Stimulated activated effector memory CD8-positive, alpha-beta T cell treated with anti-CD3 and anti-CD28 coated beads, Interleukin-12 subunit alpha, Interleukin-12 subunit beta, amount 100 ng/mL, for 72 hours (primary cell): ENCODE measurements at regions not wholly inside any gene's neighbourhood (a gene's known extent, or its start where the extent isn't known, plus 50 kb on each side); places are given as distances from the start of the nearest gene placed in this dataset.
A peak's percentile ranks its signal among the peaks of the same experiment; 100 is the strongest.

Experiments used
- ATAC-seq: fragments of 150-1000 bp; cut with Tn5 transposase; 2 replicates; pipeline ENCODE4 v1.10.0; 2021
- DNase-seq, 2 donors: peaks; one replicate each; pipeline ENCODE4 v3.0.0; 2021 to 2022; ENCODE audit warnings: low spot score in 2 of 2
- H3K27ac Mint-ChIP-seq: one replicate; pipeline ENCODE4 v1.8.0; 2022; ENCODE audit warnings: mild to moderate bottlenecking, mixed read lengths
- H3K36me3 Mint-ChIP-seq: one replicate; pipeline ENCODE4 v1.8.0; 2022; ENCODE audit warnings: mild to moderate bottlenecking, mixed read lengths
- H3K4me1 Mint-ChIP-seq: one replicate; pipeline ENCODE4 v1.8.0; 2022; ENCODE audit warnings: mixed read lengths
- H3K4me3 Mint-ChIP-seq: one replicate; pipeline ENCODE4 v1.8.0; 2022; ENCODE audit warnings: mild to moderate bottlenecking, mixed read lengths
- H3K9me3 Mint-ChIP-seq: one replicate; pipeline ENCODE4 v1.8.0; 2022; ENCODE audit warnings: mixed read lengths

GRCh38 chr2:521853-522530 is 155.2 kb downstream of the TMEM18 start:
- Mint-ChIP-seq H3K36me3 (no peaks in the 10 kb centered on the region), H3K27ac (no peak overlapping the region)
- DNase-seq: no peak

GRCh38 chr2:520663-521340 is 156.4 kb downstream of the TMEM18 start:
- ATAC-seq (no peak), DNase-seq (peak in 1 of 2 donors; percentile 34)
- H3K4me3 Mint-ChIP-seq: no peak overlapping the region
- no peaks in the 10 kb centered on the region for H3K9me3 Mint-ChIP-seq
- H3K27ac Mint-ChIP-seq: no peak overlapping the region
- H3K4me1 Mint-ChIP-seq: no peaks in the 10 kb centered on the region
- no peaks in the 10 kb centered on the region for H3K36me3 Mint-ChIP-seq

More at GRCh38 chr2:521853-522530, 155.2 kb downstream of the TMEM18 start:
- ATAC-seq: no peak
- no peaks in the 10 kb centered on the region for H3K9me3 Mint-ChIP-seq
- H3K4me1 Mint-ChIP-seq: no peaks in the 10 kb centered on the region
- H3K4me3 Mint-ChIP-seq: no peak overlapping the region

GRCh38 chr2:516944-517343 is 160.3 kb downstream of the TMEM18 start:
- no peak for ATAC-seq
- Mint-ChIP-seq H3K4me1 (no peaks in the 10 kb centered on the region), H3K27ac (no peak overlapping the region)

GRCh38 chr2:516131-516530 is 161.1 kb downstream of the TMEM18 start:
- DNase-seq (peak in 1 of 2 donors; percentile 30), ATAC-seq (no peak)
- no peak overlapping the region for H3K27ac Mint-ChIP-seq
- no peak overlapping the region for H3K4me3 Mint-ChIP-seq
- no peaks in the 10 kb centered on the region for H3K9me3 Mint-ChIP-seq
- peaks cover under 1% of the 10 kb centered on the region for H3K4me1 Mint-ChIP-seq
- H3K36me3 Mint-ChIP-seq: no peaks in the 10 kb centered on the region

More at GRCh38 chr2:516944-517343, 160.3 kb downstream of the TMEM18 start:
- Mint-ChIP-seq H3K36me3 (no peaks in the 10 kb centered on the region), H3K9me3 (no peaks in the 10 kb centered on the region), H3K4me3 (no peak overlapping the region)
- DNase-seq: no peak

- Mint-ChIP-seq H3K4me3 (no peak overlapping the region), H3K27ac (no peak overlapping the region), H3K9me3 (no peaks in the 10 kb centered on the region), H3K36me3 (no peaks in the 10 kb centered on the region), H3K4me1 (peaks cover 6% of the 10 kb centered on the region)
- no peak for DNase-seq
- no peak for ATAC-seq
Observed at GRCh38 chr2:515441-516127, 161.6 kb downstream of the TMEM18 start.

GRCh38 chr2:513981-514706 is 163.1 kb downstream of the TMEM18 start:
- ATAC-seq: no peak

GRCh38 chr2:510839-511238 is 166.4 kb downstream of the TMEM18 start:
- no peak for DNase-seq
- peaks cover 7% of the 10 kb centered on the region for H3K4me1 Mint-ChIP-seq
- H3K27ac Mint-ChIP-seq: no peak overlapping the region
- no peaks in the 10 kb centered on the region for H3K36me3 Mint-ChIP-seq
- H3K9me3 Mint-ChIP-seq: no peaks in the 10 kb centered on the region
- no peak for ATAC-seq
- no peak overlapping the region for H3K4me3 Mint-ChIP-seq

More at GRCh38 chr2:513981-514706, 163.1 kb downstream of the TMEM18 start:
- Mint-ChIP-seq H3K36me3 (no peaks in the 10 kb centered on the region), H3K9me3 (no peaks in the 10 kb centered on the region), H3K4me3 (no peak overlapping the region), H3K4me1 (peaks cover 7% of the 10 kb centered on the region), H3K27ac (no peak overlapping the region)
- no peak for DNase-seq

GRCh38 chr2:509888-510287 is 167.3 kb downstream of the TMEM18 start:
- no peak overlapping the region for H3K27ac Mint-ChIP-seq
- no peak overlapping the region for H3K4me3 Mint-ChIP-seq
- DNase-seq: no peak
- no peaks in the 10 kb centered on the region for H3K36me3 Mint-ChIP-seq
- no peak for ATAC-seq
- H3K9me3 Mint-ChIP-seq: no peaks in the 10 kb centered on the region
- H3K4me1 Mint-ChIP-seq: peaks cover 7% of the 10 kb centered on the region

- DNase-seq (no peak), ATAC-seq (no peak)
- H3K4me1 Mint-ChIP-seq: peaks cover 7% of the 10 kb centered on the region
- no peaks in the 10 kb centered on the region for H3K9me3 Mint-ChIP-seq
- H3K4me3 Mint-ChIP-seq: no peak overlapping the region
- H3K36me3 Mint-ChIP-seq: no peaks in the 10 kb centered on the region
- H3K27ac Mint-ChIP-seq: no peak overlapping the region
Observed at GRCh38 chr2:508121-508520, 169.1 kb downstream of the TMEM18 start.

- Mint-ChIP-seq H3K27ac (no peak overlapping the region), H3K36me3 (no peaks in the 10 kb centered on the region), H3K9me3 (no peaks in the 10 kb centered on the region), H3K4me3 (no peak overlapping the region), H3K4me1 (peaks cover 7% of the 10 kb centered on the region)
- no peak for ATAC-seq
- DNase-seq: no peak
Observed at GRCh38 chr2:506866-507265, 170.3 kb downstream of the TMEM18 start.

GRCh38 chr2:506451-506850 is 170.8 kb downstream of the TMEM18 start:
- Mint-ChIP-seq H3K4me3 (no peak overlapping the region), H3K9me3 (no peaks in the 10 kb centered on the region)
- no peak for ATAC-seq

GRCh38 chr2:505941-506340 is 171.3 kb downstream of the TMEM18 start:
- H3K4me3 Mint-ChIP-seq: no peak overlapping the region
- peaks cover 4% of the 10 kb centered on the region for H3K4me1 Mint-ChIP-seq
- DNase-seq (no peak), ATAC-seq (no peak)
- H3K36me3 Mint-ChIP-seq: no peaks in the 10 kb centered on the region
- H3K9me3 Mint-ChIP-seq: no peaks in the 10 kb centered on the region
- H3K27ac Mint-ChIP-seq: no peak overlapping the region

More at GRCh38 chr2:506451-506850, 170.8 kb downstream of the TMEM18 start:
- H3K27ac Mint-ChIP-seq: no peak overlapping the region
- no peaks in the 10 kb centered on the region for H3K36me3 Mint-ChIP-seq
- peaks cover 7% of the 10 kb centered on the region for H3K4me1 Mint-ChIP-seq
- no peak for DNase-seq

GRCh38 chr2:503288-503999 is 173.8 kb downstream of the TMEM18 start:
- Mint-ChIP-seq H3K27ac (no peak overlapping the region), H3K4me1 (no peaks in the 10 kb centered on the region), H3K9me3 (no peaks in the 10 kb centered on the region), H3K36me3 (no peaks in the 10 kb centered on the region), H3K4me3 (no peak overlapping the region)
- ATAC-seq (no peak), DNase-seq (no peak)

- ATAC-seq: no peak
- Mint-ChIP-seq H3K4me1 (no peaks in the 10 kb centered on the region), H3K9me3 (no peaks in the 10 kb centered on the region), H3K36me3 (no peaks in the 10 kb centered on the region), H3K4me3 (no peak overlapping the region), H3K27ac (no peak overlapping the region)
- DNase-seq: no peak
Observed at GRCh38 chr2:502831-503230, 174.4 kb downstream of the TMEM18 start.

- DNase-seq: no peak
- peaks cover 3% of the 10 kb centered on the region for H3K4me1 Mint-ChIP-seq
- H3K36me3 Mint-ChIP-seq: no peaks in the 10 kb centered on the region
- no peak overlapping the region for H3K27ac Mint-ChIP-seq
- ATAC-seq: no peak
- no peaks in the 10 kb centered on the region for H3K9me3 Mint-ChIP-seq
- H3K4me3 Mint-ChIP-seq: no peak overlapping the region
Observed at GRCh38 chr2:501667-502066, 175.5 kb downstream of the TMEM18 start.
